Sciatic nerve (tissue), 2 donors: ENCODE measurements at regions not wholly inside any gene's neighbourhood (a gene's known extent, or its start where the extent isn't known, plus 50 kb on each side); places are given as distances from the start of the nearest gene placed in this dataset.
"Not testable (repeated sequence)": the region's sequence is repeated elsewhere in the genome, so short reads cannot be mapped to it uniquely, and the experiment has no call there.

ENCODE experiments used
- ATAC-seq: fragments of 200-7000 bp; cut with Tn5 transposase; one replicate; pipeline ENCODE4 v1.9.1; 2020; ENCODE audit warnings: mild to moderate bottlenecking, moderate library complexity
- DNase-seq: peaks from one replicate; pipeline ENCODE4 v3.0.0-alpha.2; 2020; ENCODE audit warnings: low spot score
- intact Hi-C: fragments of 100-400 bp; cut with DNase I; formaldehyde crosslinking; loops from one replicate; pipeline ENCODE4 v1.14.2; 2022
- donor health status: DM: no; HTN: no; CAD: no.
- donor health status: DM: no; HTN: no; CAD: no.

GRCh38 chr10:45056806-45057205, 56.1 kb downstream of the ZNF22 start:
- intact Hi-C loops, DNase-seq, ATAC-seq: not testable (repeated sequence)

GRCh38 chr10:45058580-45058979, 57.9 kb downstream of the ZNF22 start:
- intact Hi-C loops, result no loop called here
- ATAC-seq, result no peak
- no peak for DNase-seq

GRCh38 chr10:45058992-45059561, 58.4 kb downstream of the ZNF22 start:
- no peak for DNase-seq
- ATAC-seq, result no peak
- intact Hi-C loops, result no loop called here

- ATAC-seq, result no peak
- intact Hi-C loops, result no loop called here
These were observed 58.9 kb downstream of the ZNF22 start for GRCh38 chr10:45059632-45060031.

GRCh38 chr10:45061982-45062381, 61.3 kb downstream of the ZNF22 start:
- intact Hi-C loops, result no loop called here
- ATAC-seq (no peak), DNase-seq (no peak)

More at GRCh38 chr10:45059632-45060031, 58.9 kb downstream of the ZNF22 start:
- DNase-seq, result no peak

GRCh38 chr10:45063591-45064231, 63.0 kb downstream of the ZNF22 start:
- intact Hi-C loops, result no loop called here
- DNase-seq, result no peak
- ATAC-seq, result no peak

GRCh38 chr10:45064998-45065397, 64.3 kb downstream of the ZNF22 start:
- intact Hi-C loops, result no loop called here
- no peak for DNase-seq
- ATAC-seq, result no peak

GRCh38 chr10:45071043-45071813, 70.5 kb downstream of the ZNF22 start:
- ATAC-seq (no peak), DNase-seq (no peak)
- intact Hi-C loops, result no loop called here

- DNase-seq, result no peak
- intact Hi-C loops, result no loop called here
These were observed 74.5 kb downstream of the ZNF22 start for GRCh38 chr10:45075216-45075615.

GRCh38 chr10:45075826-45076380, 75.2 kb downstream of the ZNF22 start:
- no peak for ATAC-seq
- intact Hi-C loops, result no loop called here
- no peak for DNase-seq

More at GRCh38 chr10:45075216-45075615, 74.5 kb downstream of the ZNF22 start:
- ATAC-seq, result no peak

GRCh38 chr10:45076891-45077290, 76.2 kb downstream of the ZNF22 start:
- intact Hi-C loops, result no loop called here
- ATAC-seq (no peak), DNase-seq (no peak)

- ATAC-seq (no peak), DNase-seq (no peak)
- intact Hi-C loops, result no loop called here
These were observed 79.6 kb downstream of the ZNF22 start for GRCh38 chr10:45080331-45080730.

GRCh38 chr10:45082176-45082575, 81.5 kb downstream of the ZNF22 start:
- no peak for DNase-seq
- no peak for ATAC-seq
- intact Hi-C loops, result no loop called here

GRCh38 chr10:45091968-45092367, 91.2 kb downstream of the ZNF22 start:
- intact Hi-C loops, result no loop called here
- ATAC-seq (no peak), DNase-seq (no peak)

- ATAC-seq (no peak), DNase-seq (no peak)
- intact Hi-C loops, result no loop called here
These were observed 93.2 kb downstream of the ZNF22 start for GRCh38 chr10:45093945-45094344.

- intact Hi-C loops, result no loop called here
- DNase-seq (no peak), ATAC-seq (no peak)
These were observed 94.6 kb downstream of the ZNF22 start for GRCh38 chr10:45095286-45095685.

GRCh38 chr10:45096001-45096400, 95.3 kb downstream of the ZNF22 start:
- intact Hi-C loops, result no loop called here
- no peak for DNase-seq
- no peak for ATAC-seq

GRCh38 chr10:45100429-45100828, 99.7 kb downstream of the ZNF22 start:
- intact Hi-C loops, result no loop called here
- ATAC-seq, result no peak
- DNase-seq, result no peak

- ATAC-seq, result no peak
- intact Hi-C loops, result no loop called here
- DNase-seq, result no peak
These were observed 104.0 kb downstream of the ZNF22 start for GRCh38 chr10:45104674-45105073.

GRCh38 chr10:45105309-45105708, 104.6 kb downstream of the ZNF22 start:
- ATAC-seq, DNase-seq, intact Hi-C loops: not testable (repeated sequence)
